Tibial artery (tissue), 4 donors: ENCODE measurements at regions not wholly inside any gene's neighbourhood (a gene's known extent, or its start where the extent isn't known, plus 50 kb on each side); places are given as distances from the start of the nearest gene placed in this dataset.
"Not testable (repeated sequence)": the region's sequence is repeated elsewhere in the genome, so short reads cannot be mapped to it uniquely, and the experiment has no call there.

Experiments used
- DNase-seq, 2 donors: peaks; one replicate each; pipeline ENCODE4 v3.0.0-alpha.2; 2019
- H3K27ac ChIP-seq, 2 donors: fragments of 200-600 bp; sonication (generic) in 1 of 2; 1 replicate in 1 of 2; 2 replicates in 1 of 2; pipeline ENCODE4 v1.5.1; 2018 to 2019; ENCODE audit warnings: mild to moderate bottlenecking in 1 of 2
- H3K27me3 ChIP-seq, 2 donors: fragments of 200-600 bp; sonication (generic) in 1 of 2; one replicate each; pipeline versions ENCODE4 v1.5.1 to v1.6.0; 2016 to 2019
- H3K36me3 ChIP-seq, 3 donors: fragments of 200-600 bp; sonication (generic) in 2 of 3; one replicate each; pipeline ENCODE4 v1.5.1; 2016 to 2019; ENCODE audit warnings: mild to moderate bottlenecking in 2 of 3
- H3K4me1 ChIP-seq, 4 donors: fragments of 200-600 bp; sonication (generic) in 2 of 4; 1 replicate in 3 of 4; 2 replicates in 1 of 4; pipeline ENCODE4 v1.5.1; 2016 to 2019
- H3K4me3 ChIP-seq, 2 donors: fragments of 200-600 bp; sonication (generic) in 1 of 2; 1 replicate in 1 of 2; 2 replicates in 1 of 2; pipeline ENCODE4 v1.5.1; 2018 to 2019; ENCODE audit warnings: mild to moderate bottlenecking in 2 of 2
- H3K9me3 ChIP-seq, 3 donors: fragments of 200-600 bp; sonication (generic) in 1 of 3; one replicate each; pipeline ENCODE4 v1.5.1; 2016 to 2019
- CTCF ChIP-seq, 2 experiments: fragments of 200-600 bp in 1 of 2; fragments of 450-650 bp in 1 of 2; IDR thresholded peaks; one replicate each; pipeline ENCODE4 v1.5.1; 2017 to 2019; ENCODE audit warnings: antibody characterized with exemption in 2 of 2, mild to moderate bottlenecking in 1 of 2, moderate library complexity in 1 of 2
- intact Hi-C: fragments of 100-400 bp; cut with DNase I; formaldehyde crosslinking; loops from one replicate; pipeline ENCODE4 v1.15.0; 2023; ENCODE audit warnings: low total_unique reads

DNA sequence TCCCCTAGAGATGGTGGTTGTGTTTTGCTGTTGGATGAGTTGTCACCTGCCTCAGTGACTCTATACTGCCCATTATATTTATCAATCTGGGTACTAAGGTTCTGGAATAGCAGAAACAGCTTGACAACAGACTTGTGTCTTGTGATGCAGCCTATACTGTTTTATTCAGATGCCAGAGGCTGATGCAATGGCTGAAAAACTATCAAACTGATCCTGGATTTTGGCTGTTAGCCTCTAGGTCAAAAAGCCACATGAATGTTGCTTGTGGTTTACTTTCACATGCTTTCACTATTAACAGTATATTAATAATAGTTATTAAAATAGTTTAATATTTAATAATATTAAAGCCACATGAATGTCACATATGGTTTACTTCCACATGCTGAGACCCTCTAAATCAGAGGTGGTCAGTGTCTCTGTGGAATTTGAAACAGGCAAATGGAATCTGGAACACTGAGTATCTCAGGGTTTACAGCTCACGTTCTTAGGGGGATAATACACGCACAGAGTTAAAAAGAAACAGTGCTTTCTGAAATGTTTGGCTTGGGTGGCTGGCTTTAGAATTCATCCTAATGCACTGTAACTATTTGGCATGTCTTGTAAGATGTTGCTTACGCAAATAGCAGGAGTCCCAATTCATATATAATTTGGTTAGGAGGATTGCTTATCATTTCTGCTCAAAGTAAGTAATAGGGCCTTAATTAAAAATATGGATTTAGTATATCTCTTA, 82.5 kb upstream of the LCORL start:
- no peaks in the 10 kb centered on the region for H3K36me3 ChIP-seq
- H3K27me3 ChIP-seq = no peaks in the 10 kb centered on the region
- no peak for DNase-seq
- intact Hi-C loops = no loop called here
- H3K27ac ChIP-seq = no peak overlapping the region
- no peak overlapping the region for H3K4me3 ChIP-seq
- no peaks in the 10 kb centered on the region for H3K4me1 ChIP-seq
- TF ChIP-seq CTCF (IDR thresholded peaks at IDR 0.05) = no peak
- H3K9me3 ChIP-seq = no peaks in the 10 kb centered on the region

- intact Hi-C loops = no loop called here
- TF ChIP-seq CTCF (IDR thresholded peaks at IDR 0.05) = no peak
- H3K9me3 ChIP-seq = no peaks in the 10 kb centered on the region
- no peak for DNase-seq
- H3K4me3 ChIP-seq = no peak overlapping the region
- H3K36me3 ChIP-seq = no peaks in the 10 kb centered on the region
- no peaks in the 10 kb centered on the region for H3K4me1 ChIP-seq
- no peaks in the 10 kb centered on the region for H3K27me3 ChIP-seq
- no peak overlapping the region for H3K27ac ChIP-seq
Observed at GRCh38 chr4:18100657-18101056, 79.1 kb upstream of the LCORL start.

DNA sequence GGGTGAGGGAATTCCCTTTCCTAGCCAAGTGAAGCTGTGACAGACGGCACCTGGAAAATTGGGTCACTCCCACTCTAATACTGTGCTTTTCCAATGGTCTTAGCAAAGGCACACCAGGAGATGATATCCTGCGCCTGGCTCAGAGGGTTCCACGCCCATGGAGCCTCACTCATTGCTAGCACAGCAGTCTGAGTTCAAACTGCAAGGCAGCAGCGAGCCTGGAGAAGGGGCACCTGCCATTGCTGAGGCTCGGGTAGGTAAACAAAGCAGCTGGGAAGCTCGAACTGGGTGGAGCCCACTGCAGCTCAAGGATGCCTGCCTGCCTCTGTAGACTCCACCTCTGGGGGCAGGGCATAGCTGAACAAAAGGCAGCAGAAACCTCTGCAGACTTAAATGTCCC, 68.9 kb upstream of the LCORL start:
- H3K27ac ChIP-seq, DNase-seq, H3K9me3 ChIP-seq, H3K27me3 ChIP-seq, H3K36me3 ChIP-seq, intact Hi-C loops, H3K4me1 ChIP-seq, H3K4me3 ChIP-seq: not testable (repeated sequence)

GRCh38 chr4:18082236-18082635, 60.7 kb upstream of the LCORL start:
- no peaks in the 10 kb centered on the region for H3K27me3 ChIP-seq
- no peaks in the 10 kb centered on the region for H3K36me3 ChIP-seq
- H3K4me1 ChIP-seq = no peaks in the 10 kb centered on the region
- DNase-seq = no peak
- TF ChIP-seq CTCF (IDR thresholded peaks at IDR 0.05) = no peak
- no peak overlapping the region for H3K27ac ChIP-seq
- intact Hi-C loops = no loop called here
- H3K4me3 ChIP-seq = no peak overlapping the region
- H3K9me3 ChIP-seq = no peaks in the 10 kb centered on the region

DNA sequence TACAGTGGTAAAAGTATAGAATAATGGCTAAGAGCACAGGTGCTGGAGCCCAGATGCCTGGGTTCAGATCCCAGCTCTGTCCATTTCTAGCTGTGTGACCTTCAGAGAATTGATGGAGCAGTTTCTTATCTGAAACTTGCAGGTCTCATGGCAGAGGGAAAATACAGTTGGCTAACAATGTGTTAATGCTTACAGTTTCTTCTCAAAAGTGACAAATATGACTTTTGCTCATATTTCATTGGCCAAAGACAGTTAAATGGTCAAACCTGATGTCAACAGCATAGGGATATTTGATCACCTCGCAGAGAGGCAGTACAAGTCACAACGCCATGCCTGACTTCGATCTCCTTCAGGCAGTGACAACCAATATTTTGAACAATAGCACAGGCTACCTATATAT, 60.2 kb upstream of the LCORL start:
- no peak for DNase-seq
- Histone ChIP-seq H3K36me3 (no peaks in the 10 kb centered on the region), H3K9me3 (no peaks in the 10 kb centered on the region), H3K4me1 (no peaks in the 10 kb centered on the region), H3K4me3 (no peak overlapping the region), H3K27me3 (no peaks in the 10 kb centered on the region), H3K27ac (no peak overlapping the region)
- TF ChIP-seq CTCF (IDR thresholded peaks at IDR 0.05) = no peak
- intact Hi-C loops = no loop called here

- no peaks in the 10 kb centered on the region for H3K36me3 ChIP-seq
- no peak overlapping the region for H3K4me3 ChIP-seq
- no peak for DNase-seq
- no peak for TF ChIP-seq CTCF (IDR thresholded peaks at IDR 0.05)
- intact Hi-C loops = no loop called here
- H3K4me1 ChIP-seq = no peaks in the 10 kb centered on the region
- no peaks in the 10 kb centered on the region for H3K27me3 ChIP-seq
- H3K9me3 ChIP-seq = no peaks in the 10 kb centered on the region
- H3K27ac ChIP-seq = no peak overlapping the region
Observed at GRCh38 chr4:18077808-18078207, 56.3 kb upstream of the LCORL start.
